Muscle of back (tissue), 3 donors: ENCODE measurements at regions not wholly inside any gene's neighbourhood (a gene's known extent, or its start where the extent isn't known, plus 50 kb on each side); places are given as distances from the start of the nearest gene placed in this dataset.

Experiments used
- DNase-seq, 3 donors: peaks; one replicate each; pipeline versions ENCODE4 v3.0.0 to v3.0.0-alpha.2; 2013

DNA sequence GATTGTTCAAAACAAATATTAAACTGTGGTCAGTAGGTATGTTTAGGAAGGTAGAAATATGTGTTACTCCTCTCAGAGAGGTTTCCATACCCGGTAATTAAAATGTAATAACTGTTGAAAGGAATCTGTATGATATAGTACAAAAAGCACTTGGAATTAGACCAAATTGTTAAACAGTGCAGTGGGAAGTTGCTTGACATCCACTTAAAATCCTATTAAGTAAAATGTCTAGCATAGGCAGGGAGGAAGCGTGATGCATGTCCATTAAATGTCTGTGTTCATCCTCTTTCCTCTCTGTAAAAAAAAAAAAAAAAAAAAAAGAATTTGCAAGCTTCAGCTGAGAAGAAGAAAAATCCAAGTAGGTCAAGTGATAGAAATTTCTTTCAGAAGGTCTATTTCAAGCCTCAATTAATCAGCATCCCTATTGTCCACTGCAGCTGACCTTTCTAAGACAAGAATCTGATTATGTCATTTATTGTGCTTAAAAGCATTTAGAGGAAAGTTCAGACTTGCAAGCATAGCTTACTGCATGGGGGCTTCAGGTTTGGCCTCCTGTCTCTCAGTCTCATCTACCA lies 265.6 kb upstream of the RGS6 start:
- DNase-seq, result peak in 1 of 3 donors; percentile 51

DNA sequence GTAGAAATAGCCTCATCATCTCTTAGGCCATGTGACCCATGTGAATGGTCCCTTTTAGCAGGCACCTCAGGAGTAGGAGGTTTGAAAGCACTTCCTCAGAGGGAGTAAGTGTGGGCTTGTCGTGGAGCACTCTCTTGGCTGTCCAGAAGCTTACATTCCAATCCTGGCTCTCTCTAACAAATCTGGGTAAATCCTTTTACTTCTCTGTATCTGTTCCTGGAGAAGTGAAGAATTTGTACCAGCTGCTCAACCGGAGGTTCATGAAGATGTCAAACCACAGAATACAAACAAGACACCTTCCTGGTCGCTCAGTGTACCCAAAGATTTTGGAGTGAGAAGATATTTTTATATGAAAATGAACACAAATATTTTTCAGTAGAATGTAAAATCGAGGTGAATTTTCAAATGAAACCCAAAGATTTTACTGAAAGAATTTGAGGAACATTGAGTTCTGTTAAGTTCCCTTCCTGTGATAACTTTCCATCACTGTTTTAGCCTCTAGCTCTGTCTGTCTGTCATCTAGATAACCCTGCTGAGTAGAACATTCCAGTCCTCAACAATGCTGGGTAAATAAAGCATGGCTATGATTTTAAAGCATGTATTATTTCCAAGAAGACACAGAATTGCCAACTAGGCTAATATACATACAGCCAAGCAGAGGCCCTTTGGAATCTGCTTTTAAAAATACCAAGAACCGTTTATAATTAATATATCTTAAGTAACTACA lies 263.9 kb upstream of the RGS6 start:
- no peak for DNase-seq

DNA sequence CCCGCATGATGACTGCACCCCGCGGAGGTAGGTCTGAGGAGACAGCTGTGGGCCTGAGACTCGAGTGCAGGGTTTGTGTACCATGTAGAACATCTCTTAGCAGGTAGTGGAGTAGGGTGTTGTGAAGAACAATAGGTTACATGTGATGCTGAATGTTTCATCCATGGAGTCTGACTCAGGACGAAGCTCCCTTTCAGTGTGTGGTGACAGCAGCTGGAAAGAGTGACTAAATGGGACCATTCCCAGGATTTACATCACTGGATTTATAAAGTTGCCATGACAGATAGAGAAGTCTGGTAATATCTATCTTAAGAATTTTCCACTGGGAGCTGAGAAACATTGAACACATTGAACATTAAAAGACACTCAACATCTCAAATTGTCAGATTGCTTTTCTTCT lies 259.6 kb upstream of the RGS6 start:
- no peak for DNase-seq

DNA sequence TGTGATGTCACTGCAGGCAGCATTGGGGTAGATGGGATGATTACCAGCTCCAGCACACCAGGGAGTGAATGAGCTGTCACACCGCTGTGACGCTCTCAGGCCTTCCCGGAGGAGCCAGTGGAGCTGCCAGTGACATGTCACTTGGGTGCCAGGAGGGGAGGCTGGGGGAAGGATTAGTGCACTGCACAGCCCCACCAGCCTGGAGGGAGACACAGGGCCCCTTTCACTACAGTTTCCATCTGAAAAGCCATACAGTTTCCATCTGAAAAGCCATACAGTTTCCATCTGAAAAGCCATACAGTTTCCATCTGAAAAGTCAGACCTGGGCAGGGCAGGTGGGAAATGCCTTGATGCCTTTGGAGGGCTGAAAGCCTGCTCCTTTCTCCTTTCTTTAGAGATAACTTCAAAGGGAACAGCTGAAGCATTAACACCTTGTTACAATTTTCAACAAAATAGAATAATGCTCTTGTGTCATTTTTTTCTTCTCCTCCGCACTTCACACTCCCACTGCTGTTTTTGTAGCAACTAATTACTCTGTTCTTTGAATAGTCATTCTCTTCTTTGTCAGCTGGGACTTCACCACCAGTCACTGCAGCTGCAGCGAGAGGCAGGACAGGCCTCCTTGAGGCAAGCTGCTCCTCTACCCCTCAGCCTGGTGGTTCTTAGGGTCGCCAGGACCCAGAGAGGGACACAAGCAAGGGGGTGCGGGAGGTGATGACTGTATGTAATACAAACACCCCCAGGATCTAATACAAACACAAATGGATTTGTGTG lies 256.9 kb upstream of the RGS6 start:
- no peak for DNase-seq

DNA sequence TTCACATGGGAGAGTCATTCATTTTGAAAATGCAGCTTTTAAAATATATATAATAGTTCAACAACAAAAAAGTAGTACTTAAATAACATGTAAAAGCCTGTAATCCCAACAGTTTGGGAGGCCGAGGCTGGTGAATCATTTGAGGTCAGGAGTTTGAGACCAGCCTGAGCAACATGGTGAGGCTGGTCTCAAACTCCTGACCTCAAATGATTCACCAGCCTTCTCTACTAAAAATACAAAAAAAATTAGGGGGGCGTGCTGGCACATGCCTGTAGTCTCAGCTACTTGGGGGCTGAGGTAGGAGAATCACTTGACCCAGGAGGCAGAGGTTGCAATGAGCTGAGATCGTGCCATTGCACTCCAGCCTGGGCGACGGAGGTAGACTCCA lies 256.3 kb upstream of the RGS6 start:
- DNase-seq, result no peak

DNA sequence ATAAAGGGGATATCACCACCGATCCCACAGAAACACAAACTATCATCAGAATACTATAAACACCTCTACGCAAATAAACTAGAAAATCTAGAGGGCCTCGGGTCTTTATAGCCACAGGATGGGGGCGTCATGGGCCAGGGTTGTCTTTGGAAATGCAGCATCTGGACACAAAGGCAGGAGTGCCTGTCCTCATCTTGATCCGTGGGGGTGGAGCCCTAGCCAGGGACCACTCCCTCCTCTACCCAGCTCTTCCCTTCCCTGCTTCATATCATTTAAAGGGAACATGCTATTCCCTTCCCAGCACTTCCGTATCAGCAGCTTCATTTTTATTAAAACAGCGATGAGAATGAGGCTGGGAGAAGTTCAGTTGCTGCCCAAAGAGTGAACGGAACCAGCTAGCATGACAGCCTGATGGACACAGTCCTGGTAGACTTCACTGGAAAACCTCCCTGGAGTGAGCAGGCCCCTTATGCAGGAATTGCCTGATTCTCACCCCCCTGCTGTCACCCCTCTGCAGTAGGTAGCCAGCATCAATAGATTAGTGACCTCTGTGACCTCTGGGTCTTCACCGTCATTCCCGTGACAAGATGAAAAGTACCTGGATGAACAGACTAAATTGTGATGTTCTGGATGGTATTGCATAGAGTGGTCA lies 251.4 kb upstream of the RGS6 start:
- DNase-seq, result no peak

DNA sequence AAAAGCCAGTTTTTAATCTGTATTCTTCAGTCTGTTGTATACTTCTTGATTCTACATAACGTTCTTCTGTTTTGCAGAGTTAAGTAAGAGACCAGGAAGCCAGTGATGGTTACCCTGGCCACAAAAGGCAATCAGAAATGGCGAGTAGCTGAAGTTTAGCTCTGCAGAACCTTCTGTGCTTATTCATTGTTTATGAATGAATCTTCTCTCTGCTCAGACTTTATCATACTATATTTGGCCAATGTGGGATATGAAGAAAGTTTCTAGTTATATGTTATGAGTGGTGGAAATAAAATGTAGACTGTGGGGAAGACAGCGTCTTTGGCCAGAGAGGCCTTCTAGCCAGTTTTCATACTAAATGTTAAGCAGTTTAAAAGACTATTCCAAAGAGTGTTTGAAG lies 249.9 kb upstream of the RGS6 start:
- peak in 1 of 3 donors; percentile 35 for DNase-seq

DNA sequence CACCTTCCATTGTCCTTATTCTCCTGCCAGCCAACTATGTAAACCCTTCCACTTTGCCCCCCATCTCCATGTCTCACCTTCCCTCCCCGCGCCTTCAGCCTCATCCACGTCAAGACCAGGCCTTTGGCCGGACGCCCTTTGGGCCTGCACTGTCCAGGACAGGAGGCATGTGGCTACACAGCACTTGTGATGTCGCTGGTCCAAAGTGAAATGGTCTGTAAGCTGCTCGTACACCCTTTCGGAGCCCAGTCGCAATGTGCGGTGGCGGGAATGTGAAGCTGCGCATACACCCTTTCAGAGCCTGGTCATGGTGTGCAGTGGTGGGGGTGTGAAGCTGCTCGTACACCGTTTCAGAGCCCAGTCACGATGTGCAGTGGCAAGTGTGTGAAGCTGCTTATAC lies 247.9 kb upstream of the RGS6 start:
- DNase-seq, result no peak

DNA sequence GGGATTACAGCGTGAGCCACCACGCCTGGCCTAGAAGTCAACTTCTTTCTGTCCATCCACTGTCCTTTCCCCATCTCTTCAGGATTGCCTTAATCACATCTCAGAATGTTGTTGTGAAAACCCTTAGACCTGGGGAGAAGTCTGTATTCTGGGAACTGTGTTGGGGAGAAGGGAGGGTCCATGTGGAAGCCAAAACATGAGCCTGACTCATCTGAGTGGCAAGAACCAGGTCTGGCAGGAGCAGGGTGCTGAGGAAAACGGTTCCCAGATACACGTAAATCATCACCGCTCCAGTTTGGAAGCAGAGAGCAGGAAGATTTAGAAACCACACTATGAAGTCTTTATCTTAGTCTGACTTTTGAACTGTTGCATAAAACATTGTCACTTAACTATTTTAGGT lies 245.6 kb upstream of the RGS6 start:
- peak in 2 of 3 donors; percentile 19 to 37 for DNase-seq

DNA sequence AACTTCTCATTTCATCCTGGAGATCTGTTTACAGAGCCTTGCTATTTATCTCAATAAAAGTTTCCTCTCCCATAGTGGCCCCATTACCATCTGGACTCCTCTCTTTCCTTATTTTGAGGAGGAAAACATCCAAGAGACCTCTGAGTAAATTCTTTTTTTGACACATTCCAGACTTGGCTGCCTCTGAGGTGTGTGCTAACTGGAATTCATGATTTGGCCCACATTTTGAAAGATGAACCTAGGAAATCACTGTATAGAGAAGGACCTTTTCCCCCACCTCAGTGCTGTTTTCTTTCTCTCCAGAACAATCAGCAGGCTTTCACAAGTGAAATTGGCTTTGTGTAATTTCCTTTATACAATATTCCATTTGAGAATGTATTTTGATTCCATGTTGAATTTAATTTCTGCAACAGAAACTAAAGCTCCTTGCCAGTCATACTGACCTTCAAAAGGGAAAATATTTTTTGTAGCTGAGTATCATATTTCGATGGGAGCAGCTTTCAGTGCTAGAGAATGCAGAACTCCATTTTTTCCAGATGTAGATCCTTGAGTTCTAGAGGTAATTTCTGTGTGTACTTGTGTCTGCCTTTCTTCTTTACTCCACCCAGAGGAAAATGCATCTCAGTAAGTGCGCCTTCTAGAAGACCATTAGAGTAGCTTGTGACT lies 244.9 kb upstream of the RGS6 start:
- DNase-seq, result peak; percentile 33 to 72 (median 52)

DNA sequence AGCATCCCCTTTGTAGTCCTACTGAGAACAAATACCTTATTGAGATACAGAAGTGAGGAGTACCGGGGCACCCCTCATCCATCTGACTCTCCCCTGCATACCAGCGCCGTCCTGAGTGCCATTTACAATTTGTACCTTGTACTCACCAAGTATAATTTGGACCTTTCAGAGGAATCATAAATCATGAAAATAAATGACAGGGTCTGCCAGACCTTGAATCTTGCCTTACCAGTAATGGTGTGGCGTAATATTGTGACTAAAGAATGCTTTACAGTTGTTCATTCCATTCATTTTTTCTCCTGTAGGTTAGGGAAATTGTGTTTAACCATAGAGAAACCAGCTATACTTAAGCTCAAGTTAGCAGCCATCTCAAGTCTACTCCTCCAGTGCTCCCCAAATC lies 243.7 kb upstream of the RGS6 start:
- DNase-seq, result no peak

DNA sequence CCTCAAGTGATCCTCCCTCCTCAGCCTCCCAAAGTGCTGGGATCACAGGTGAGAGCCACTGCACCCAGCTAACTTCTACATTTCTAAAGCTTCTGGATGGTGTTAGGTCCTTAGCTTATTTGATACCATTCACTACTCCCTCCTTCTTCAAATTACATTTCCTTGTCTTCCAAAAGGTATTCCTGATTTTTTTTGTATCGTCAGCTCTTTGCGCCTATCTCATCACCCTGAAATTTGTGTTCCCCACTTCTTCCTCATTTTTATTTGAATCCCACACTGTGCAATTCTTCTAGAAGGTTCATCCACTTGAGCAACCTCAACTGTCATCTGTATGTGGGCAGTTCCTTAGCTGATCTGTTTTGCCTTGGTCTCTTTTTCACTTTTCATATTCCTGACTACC lies 241.8 kb upstream of the RGS6 start:
- DNase-seq, result no peak

DNA sequence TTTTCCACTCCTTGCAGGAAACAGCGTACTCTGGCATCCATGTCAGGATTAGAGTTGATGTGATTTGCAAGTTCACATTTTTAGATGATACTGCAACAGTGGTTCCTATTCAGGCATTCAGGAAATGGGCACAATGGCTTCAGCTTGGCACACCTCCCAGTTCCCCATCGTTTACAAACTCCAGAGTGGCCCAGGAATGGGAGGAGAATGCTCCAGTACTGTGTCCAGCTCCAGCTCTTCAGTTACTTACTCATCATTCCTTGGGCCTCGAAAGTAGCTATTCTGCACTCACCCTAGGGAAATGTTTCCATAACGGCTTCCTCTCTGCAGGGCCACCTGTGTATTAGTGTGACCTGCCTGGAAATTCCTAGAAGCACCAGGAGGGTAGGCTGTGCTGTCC lies 239.7 kb upstream of the RGS6 start:
- no peak for DNase-seq

DNA sequence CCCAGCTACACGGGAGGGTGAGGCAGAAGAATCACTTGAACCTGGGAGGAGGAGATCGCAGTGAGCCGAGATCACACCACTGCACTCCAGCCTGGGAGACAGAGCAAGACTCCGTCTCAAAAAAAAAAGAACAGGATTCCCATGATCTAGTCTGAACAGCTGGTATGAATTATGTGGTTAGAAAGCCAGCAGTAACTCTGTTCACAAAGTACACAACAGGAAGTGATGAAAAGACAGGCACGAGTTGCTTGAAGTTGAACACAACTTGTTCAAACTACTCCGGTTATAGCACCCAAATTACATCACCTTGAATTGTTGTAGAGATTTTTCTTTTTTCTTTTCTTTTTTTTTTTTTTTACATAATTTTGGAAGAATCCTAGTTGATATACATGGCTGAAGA lies 238.8 kb upstream of the RGS6 start:
- peak in 2 of 3 donors; percentile 65 to 85 for DNase-seq

DNA sequence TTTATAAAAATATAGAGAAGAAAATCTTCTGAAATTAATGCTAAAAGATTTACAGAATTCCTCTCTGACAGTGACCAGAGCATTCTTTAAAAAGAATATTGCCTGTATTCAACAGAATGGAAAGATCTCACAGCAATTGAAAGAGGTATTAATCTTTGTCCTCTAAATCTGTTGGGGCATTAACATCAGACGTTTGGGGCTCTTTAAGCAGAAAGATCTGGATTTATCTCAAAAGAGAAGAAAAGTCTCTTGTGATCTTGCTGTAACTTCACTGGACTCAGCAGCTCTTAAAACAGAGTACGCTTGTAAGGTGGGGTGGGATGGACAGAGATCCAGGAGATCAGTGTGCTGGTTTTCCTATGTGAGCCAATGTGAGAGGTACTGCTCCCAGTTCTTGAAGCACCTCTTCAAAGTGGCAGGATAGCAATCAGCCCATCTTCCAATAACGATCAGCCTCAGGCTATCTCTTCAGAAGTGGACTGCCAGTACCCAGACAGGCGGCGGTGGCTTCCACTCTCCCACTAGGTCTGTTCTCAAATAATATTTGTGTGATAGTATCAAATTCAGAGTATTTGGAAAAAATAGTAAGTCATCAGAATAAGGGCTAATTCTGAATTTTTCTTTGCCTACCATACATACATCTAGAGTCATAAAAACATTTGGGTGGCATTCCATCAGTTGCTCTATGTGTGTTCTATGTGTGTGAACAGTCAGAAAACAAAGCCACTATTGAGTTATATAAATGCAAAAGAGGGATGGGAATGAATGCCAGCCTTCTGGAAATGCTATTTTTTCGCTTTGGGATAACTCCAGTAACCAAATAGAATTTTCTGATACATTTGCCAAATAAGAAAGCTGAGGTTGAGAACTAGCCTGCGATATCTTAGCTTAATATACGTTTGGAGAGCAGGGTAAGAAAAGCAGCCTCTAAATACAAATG lies 237.4 kb upstream of the RGS6 start:
- peak in 1 of 3 donors; percentile 43 for DNase-seq

DNA sequence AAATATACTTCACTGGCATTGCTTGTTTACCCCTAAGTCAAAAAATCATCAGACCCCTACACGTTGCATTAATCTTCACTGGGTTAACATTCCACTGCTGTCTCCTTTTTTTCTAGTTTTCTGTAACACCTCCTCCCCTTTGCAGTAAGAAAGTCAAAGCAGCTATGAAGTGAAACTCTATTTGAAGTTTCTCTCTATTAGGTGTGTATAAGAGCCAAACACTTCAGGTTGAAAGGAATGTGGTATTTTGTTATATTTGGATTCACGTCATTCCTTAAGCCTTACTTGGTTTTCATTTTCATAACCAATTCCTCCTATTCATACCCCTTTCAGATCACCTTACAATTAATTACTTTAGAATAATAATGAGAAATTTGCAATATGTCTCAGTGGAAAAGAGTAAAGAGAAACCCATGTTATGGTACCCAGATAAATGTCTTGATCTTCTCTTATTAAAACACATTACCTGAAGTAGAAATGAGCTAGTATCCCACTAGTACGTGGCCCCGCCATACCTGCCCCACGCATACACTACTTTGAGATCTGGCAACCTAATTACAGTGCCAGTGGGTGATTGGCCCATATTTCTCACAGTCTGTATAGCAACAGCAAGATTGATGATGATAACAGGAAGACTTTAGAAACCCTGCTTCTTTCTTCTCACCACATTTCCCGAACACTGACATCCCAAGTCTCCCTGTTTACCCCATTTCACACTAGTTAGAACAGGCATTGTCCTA lies 236.4 kb upstream of the RGS6 start:
- no peak for DNase-seq

DNA sequence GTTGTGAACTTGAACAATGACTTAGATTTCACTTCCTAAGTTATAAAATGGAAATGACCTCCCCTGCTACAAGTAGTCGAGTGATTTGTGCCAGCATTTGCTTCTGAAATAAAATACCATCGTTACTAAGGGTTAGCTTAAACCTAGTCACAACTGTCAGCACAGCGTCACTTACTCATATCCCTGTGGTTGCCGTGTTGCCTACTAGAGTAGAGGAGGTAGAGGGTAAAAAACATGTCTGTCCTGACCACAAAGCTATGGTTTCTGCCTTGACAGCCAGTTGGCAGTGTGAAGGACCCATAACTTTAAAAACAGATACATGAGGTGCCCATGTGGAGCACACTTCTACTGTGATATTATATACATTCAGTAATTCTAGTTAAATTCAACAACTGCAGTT lies 234.2 kb upstream of the RGS6 start:
- DNase-seq, result no peak

DNA sequence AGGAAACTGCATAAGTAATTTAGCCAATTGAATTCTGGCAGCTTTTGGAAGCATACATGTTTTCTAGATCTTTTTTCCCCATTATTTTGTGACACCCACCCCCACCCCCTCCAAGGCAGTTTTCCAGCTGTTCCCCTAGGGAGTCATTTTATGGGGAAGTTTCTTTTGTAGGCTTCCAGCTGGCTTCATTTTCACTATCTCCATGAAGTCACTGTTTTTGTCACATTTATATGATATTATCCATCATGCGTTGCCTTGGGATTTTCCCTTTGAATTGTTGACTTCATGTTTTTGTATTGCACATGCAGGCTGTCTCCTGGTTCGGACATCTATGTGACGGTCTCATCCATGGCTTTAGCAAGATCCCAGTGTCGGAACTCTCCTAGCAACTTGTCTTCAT lies 233.6 kb upstream of the RGS6 start:
- peak; percentile 38 to 87 (median 72) for DNase-seq

DNA sequence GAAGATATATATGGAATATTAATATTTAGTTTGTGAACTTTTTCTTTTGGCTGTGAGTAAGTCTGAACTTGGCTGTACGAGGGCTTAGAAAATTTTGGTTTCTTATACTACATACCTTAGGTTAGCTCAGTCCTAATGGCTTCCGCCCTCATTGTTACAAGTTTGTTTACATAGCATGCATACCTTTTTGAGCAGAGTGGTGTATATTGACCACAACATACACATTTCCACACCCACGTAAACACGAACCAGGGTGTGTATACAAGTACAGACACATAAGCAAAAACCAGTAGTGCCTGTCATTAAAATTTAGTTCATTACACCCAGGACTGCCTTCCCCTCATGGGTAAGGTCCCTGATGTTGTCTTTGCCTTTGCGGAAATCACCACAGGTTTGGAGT lies 230.2 kb upstream of the RGS6 start:
- no peak for DNase-seq

DNA sequence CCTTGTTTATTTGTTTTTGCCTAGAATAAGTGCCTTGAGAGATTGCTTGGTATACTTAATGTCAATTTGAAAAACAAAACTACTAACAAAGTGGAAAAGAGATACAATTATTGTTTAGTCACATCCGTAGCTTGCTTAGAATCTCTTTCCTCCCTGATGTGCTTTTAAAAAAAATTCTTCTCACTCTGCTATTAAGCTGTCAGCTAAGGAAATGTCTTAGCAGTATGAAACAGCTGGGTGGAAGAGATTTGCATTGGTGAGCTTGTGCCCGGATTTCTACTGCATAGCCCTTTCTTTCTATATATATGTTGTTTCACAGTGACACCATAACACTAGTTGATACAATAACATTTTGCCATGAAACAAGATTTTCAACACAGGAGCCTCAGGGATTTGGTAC lies 229.4 kb upstream of the RGS6 start:
- DNase-seq, result no peak
